NT2/D1 (cell line): ENCODE measurements at regions not wholly inside any gene's neighbourhood (a gene's known extent, or its start where the extent isn't known, plus 50 kb on each side); places are given as distances from the start of the nearest gene placed in this dataset.
"Not testable (repeated sequence)": the region's sequence is repeated elsewhere in the genome, so short reads cannot be mapped to it uniquely, and the experiment has no call there.

Experiments used
- DNase-seq: peaks from one replicate; pipeline ENCODE4 v3.0.0-alpha.2; 2011; ENCODE audit warnings: low read depth, low spot score
- H3K27me3 ChIP-seq: 2 replicates; pipeline ENCODE4 v1.6.0; 2011; ENCODE audit warnings: mild to moderate bottlenecking; ENCODE audit not compliant: insufficient read length, insufficient read depth
- H3K36me3 ChIP-seq: 2 replicates; pipeline ENCODE4 v1.6.1; 2011; ENCODE audit warnings: mild to moderate bottlenecking, low read length, mixed read lengths; ENCODE audit not compliant: insufficient read depth, insufficient read length
- H3K4me1 ChIP-seq: 2 replicates; pipeline ENCODE4 v1.5.1; 2011; ENCODE audit not compliant: insufficient read depth, insufficient read length
- H3K4me3 ChIP-seq: 2 replicates; pipeline ENCODE4 v1.5.1; 2011; ENCODE audit warnings: low read depth; ENCODE audit not compliant: insufficient read length
- H3K9ac ChIP-seq: 2 replicates; pipeline ENCODE4 v1.6.0; 2011; ENCODE audit warnings: low read depth; ENCODE audit not compliant: insufficient read length
- H3K9me3 ChIP-seq: 2 replicates; pipeline ENCODE4 v1.5.1; 2011; ENCODE audit warnings: mild to moderate bottlenecking, low read length; ENCODE audit not compliant: insufficient read depth
- SUZ12 ChIP-seq: IDR thresholded peaks from 2 replicates; pipeline ENCODE4 v1.6.1; 2011; ENCODE audit not compliant: insufficient read length, insufficient read depth; ENCODE audit errors: extremely low read depth
- YY1 ChIP-seq: IDR thresholded peaks from 2 replicates; pipeline ENCODE4 v1.6.1; 2011; ENCODE audit not compliant: insufficient read length, insufficient read depth
- ZNF274 ChIP-seq: IDR thresholded peaks from 2 replicates; pipeline ENCODE4 v1.6.1; 2011; ENCODE audit warnings: mild to moderate bottlenecking, low read depth, low read length

GRCh38 chr18:72984290-72984689 is 116.5 kb upstream of the NETO1 start:
- Histone ChIP-seq H3K27me3 (no peaks in the 10 kb centered on the region), H3K9me3 (peaks cover 6% of the 10 kb centered on the region; the same call in 1 of the 2 replicates), H3K36me3 (no peaks in the 10 kb centered on the region), H3K4me1 (no peaks in the 10 kb centered on the region), H3K4me3 (no peak overlapping the region), H3K9ac (no peak overlapping the region)
- TF ChIP-seq ZNF274 = no peak
- TF ChIP-seq SUZ12 = no peak
- no peak for TF ChIP-seq YY1
- DNase-seq = no peak

- Histone ChIP-seq H3K4me1 (no peaks in the 10 kb centered on the region), H3K4me3 (no peak overlapping the region), H3K36me3 (no peaks in the 10 kb centered on the region), H3K27me3 (no peaks in the 10 kb centered on the region), H3K9me3 (no peaks in the 10 kb centered on the region), H3K9ac (no peak overlapping the region)
- DNase-seq = no peak
- TF ChIP-seq YY1 (no peak), ZNF274 (no peak), SUZ12 (no peak)
Measured at GRCh38 chr18:72973841-72974240, 106.1 kb upstream of the NETO1 start.

- no peak for TF ChIP-seq YY1
- TF ChIP-seq SUZ12 = no peak
- no peak for TF ChIP-seq ZNF274
- Histone ChIP-seq H3K9me3 (no peaks in the 10 kb centered on the region), H3K9ac (no peak overlapping the region), H3K27me3 (no peaks in the 10 kb centered on the region), H3K4me1 (no peaks in the 10 kb centered on the region), H3K4me3 (no peak overlapping the region), H3K36me3 (no peaks in the 10 kb centered on the region)
- DNase-seq = no peak
Measured at GRCh38 chr18:72965616-72966015, 97.8 kb upstream of the NETO1 start.

DNA sequence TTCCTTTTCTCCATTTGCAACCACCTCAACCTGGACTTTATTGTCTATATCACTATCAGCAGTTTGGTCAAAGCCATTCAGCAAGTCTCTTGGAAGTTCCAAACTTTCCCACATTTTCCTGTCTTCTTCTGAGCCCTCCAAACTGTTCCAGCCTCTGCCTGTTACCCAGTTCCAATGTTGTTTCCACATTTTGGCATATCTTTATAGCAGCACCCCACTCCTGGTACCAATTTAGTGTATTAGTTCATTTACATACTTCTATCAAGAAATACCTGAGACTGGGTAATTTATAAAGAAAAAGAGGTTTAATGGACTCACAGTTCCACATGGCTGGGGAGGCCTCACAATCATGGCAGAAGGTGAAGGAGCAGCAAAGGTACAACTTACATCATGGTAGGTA is 90.4 kb upstream of the NETO1 start:
- not testable (repeated sequence) for H3K9me3 ChIP-seq, H3K27me3 ChIP-seq, H3K4me3 ChIP-seq, H3K36me3 ChIP-seq, H3K4me1 ChIP-seq, H3K9ac ChIP-seq, DNase-seq

- no peak for TF ChIP-seq SUZ12
- TF ChIP-seq YY1 = no peak
- TF ChIP-seq ZNF274 = no peak
- no peak for DNase-seq
- Histone ChIP-seq H3K4me1 (no peaks in the 10 kb centered on the region), H3K36me3 (no peaks in the 10 kb centered on the region), H3K9ac (no peak overlapping the region), H3K4me3 (no peak overlapping the region), H3K27me3 (no peaks in the 10 kb centered on the region), H3K9me3 (no peaks in the 10 kb centered on the region)
Measured at GRCh38 chr18:72948439-72948838, 80.7 kb upstream of the NETO1 start.

DNA sequence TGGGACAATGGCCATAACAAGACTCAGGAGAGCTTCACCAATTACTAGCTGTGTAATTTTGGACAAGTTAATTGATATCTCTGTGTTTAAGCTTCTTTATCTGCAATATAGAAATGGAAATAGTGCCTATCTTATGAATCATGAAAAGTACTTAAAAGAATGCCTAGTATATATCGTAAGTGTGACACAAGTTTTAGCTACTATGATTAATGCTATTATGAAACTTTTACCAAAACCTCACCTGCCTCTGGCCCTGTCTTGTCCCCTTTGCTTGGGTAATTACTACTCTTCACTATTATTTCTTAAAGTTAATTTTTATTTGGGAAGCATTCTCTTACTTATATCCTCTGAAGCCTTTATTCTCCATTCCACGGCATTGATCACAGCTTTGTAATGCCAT is 75.0 kb upstream of the NETO1 start:
- Histone ChIP-seq H3K4me3 (no peak overlapping the region), H3K4me1 (no peaks in the 10 kb centered on the region), H3K9ac (no peak overlapping the region), H3K9me3 (no peaks in the 10 kb centered on the region), H3K27me3 (no peaks in the 10 kb centered on the region), H3K36me3 (no peaks in the 10 kb centered on the region)
- no peak for TF ChIP-seq ZNF274
- no peak for TF ChIP-seq YY1
- no peak for TF ChIP-seq SUZ12
- DNase-seq = no peak

DNA sequence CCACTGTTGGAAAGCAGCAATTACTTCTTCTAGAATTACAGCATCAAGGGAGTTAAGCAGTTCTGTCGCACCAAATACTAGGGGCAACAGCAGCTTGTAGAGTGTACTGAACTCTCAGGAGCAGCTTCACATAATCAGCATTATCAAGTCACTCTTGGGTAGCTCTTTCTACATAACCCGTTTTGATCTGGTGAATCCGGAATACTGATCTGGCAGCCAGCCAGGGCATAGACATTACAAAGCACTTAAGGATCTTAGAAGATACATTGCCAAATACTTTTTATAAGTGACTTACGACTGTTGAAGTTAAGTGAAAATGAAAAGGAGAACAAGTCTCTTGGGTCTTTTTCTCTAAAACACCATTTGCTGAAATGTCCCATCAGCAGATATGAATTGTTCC is 73.2 kb upstream of the NETO1 start:
- Histone ChIP-seq H3K9me3 (no peaks in the 10 kb centered on the region), H3K4me1 (no peaks in the 10 kb centered on the region), H3K27me3 (no peaks in the 10 kb centered on the region), H3K4me3 (no peak overlapping the region), H3K9ac (no peak overlapping the region), H3K36me3 (no peaks in the 10 kb centered on the region)
- DNase-seq = no peak
- TF ChIP-seq YY1 (no peak), ZNF274 (no peak), SUZ12 (no peak)

DNA sequence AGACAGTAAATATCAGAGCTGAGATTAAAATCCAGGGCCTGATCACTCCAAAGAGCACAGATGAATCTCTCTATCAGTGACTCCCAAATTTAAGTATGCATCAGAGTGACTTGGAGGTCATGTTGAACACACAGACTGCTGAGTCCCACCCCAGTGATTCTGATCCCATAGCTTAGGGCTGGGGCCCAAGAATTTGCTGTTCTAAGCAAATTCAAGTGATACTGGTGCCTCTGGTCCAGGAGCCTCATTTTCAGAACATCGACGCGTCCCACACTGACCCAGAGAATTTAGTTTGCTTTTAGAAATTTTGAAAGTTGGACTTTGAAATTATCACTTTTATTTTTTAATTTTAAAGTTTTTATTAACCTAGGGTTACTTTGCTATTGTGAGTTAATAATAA is 72.7 kb upstream of the NETO1 start:
- TF ChIP-seq ZNF274 (no peak), YY1 (no peak), SUZ12 (no peak)
- H3K9me3 ChIP-seq = no peaks in the 10 kb centered on the region
- H3K4me1 ChIP-seq = no peaks in the 10 kb centered on the region
- H3K27me3 ChIP-seq = no peaks in the 10 kb centered on the region
- H3K4me3 ChIP-seq = no peak overlapping the region
- DNase-seq = no peak
- H3K36me3 ChIP-seq = no peaks in the 10 kb centered on the region
- no peak overlapping the region for H3K9ac ChIP-seq
